K562 (cell line): ENCODE measurements at regions not wholly inside any gene's neighbourhood (a gene's known extent, or its start where the extent isn't known, plus 50 kb on each side); places are given as distances from the start of the nearest gene placed in this dataset.

ENCODE experiments used
- BCL6 ChIP-seq: fragments of 250-450 bp; sonication (Bioruptor Pico); IDR thresholded peaks from 2 replicates; pipeline ENCODE4 v1.4.0; 2020
- CBFA2T3 ChIP-seq: fragments of 450-650 bp; IDR thresholded peaks from 2 replicates; pipeline ENCODE4 v1.6.1; 2017
- DMBX1 ChIP-seq: fragments of 250-450 bp; sonication (Bioruptor Pico); IDR thresholded peaks from 2 replicates; pipeline ENCODE4 v1.8.0; 2022; ENCODE audit warnings: inconsistent platforms, mild to moderate bottlenecking, moderate library complexity, borderline replicate concordance
- HNRNPUL1 ChIP-seq: fragments of 200-400 bp; formaldehyde crosslinking; IDR thresholded peaks from 2 replicates; pipeline ENCODE4 v1.6.1; 2017; ENCODE audit warnings: low read length
- NCOR1 ChIP-seq: fragments of 450-650 bp; IDR thresholded peaks from 2 replicates; pipeline ENCODE4 v1.6.1; 2016; ENCODE audit warnings: mild to moderate bottlenecking, moderate library complexity
- NFRKB ChIP-seq: fragments of 450-650 bp; IDR thresholded peaks from 2 replicates; pipeline ENCODE4 v1.6.1; 2016; ENCODE audit warnings: low read depth
- RBFOX2 ChIP-seq: fragments of 200-400 bp; formaldehyde crosslinking; IDR thresholded peaks from 2 replicates; pipeline ENCODE4 v1.6.1; 2017; ENCODE audit warnings: low read depth, mild to moderate bottlenecking, low read length, moderate library complexity
- STAG1 ChIP-seq: sonication (generic); formaldehyde crosslinking; IDR thresholded peaks from 2 replicates; pipeline ENCODE4 v1.5.0; 2020; ENCODE audit warnings: missing genetic modification reagents, borderline replicate concordance
- ZBTB7A ChIP-seq: IDR thresholded peaks from 2 replicates; pipeline ENCODE4 v1.6.1; 2011; ENCODE audit warnings: low read depth, mild to moderate bottlenecking, low read length, moderate library complexity, borderline replicate concordance; ENCODE audit not compliant: control insufficient read depth
- ZNF518B ChIP-seq: fragments of 250-450 bp; sonication (Bioruptor Pico); IDR thresholded peaks from 2 replicates; pipeline ENCODE4 v1.5.0; 2021; ENCODE audit warnings: mild to moderate bottlenecking, moderate library complexity
- TF ChIP-seq, protein P1 (sequence below): fragments of 450-650 bp; IDR thresholded peaks from 2 replicates; pipeline ENCODE4 v1.6.1; 2016; ENCODE audit warnings: mild to moderate bottlenecking, moderate library complexity
- TF ChIP-seq, protein P2 (sequence below): fragments of 450-650 bp; formaldehyde crosslinking; IDR thresholded peaks from 2 replicates; pipeline ENCODE4 v1.4.0; 2020; ENCODE audit warnings: mild to moderate bottlenecking, moderate library complexity

DNA sequence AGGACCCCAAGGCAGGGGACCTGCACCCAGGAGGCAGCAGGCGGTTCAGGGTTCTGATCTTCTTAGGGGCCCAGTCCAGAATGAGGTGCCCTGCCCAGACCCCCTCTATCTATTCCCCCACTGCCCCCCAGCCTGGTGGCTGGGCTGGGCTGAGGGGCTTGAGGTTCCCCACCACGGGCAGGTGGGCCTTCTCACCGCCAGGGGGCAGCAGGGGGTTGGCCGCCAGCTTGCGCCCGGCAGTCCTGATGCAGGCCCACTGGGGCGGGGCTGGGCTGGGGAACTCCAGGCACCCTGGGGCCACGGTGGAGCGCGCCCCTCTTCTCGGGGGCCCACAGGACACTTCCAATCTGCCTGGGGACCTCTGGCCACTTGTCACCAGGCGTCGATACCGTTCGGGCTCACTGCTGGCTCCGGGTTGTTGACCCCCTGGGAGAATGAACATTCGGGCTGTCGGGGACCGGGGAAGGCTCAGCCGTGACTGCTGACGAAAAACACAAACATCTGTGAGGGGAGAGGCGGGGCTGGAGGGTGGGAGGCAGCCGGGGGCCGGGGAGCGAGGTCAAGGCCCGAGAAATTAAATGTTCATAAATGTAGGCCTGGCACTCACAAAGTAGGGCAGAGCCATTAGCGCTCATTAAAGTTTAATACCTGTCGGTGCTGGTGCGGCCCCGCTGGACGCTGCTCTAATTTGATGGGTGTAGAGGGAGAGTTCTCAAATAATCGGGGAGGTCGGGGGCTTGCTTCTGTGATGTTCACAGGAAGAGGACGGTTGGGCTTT is 219.3 kb upstream of the GSE1 start (continued):
- TF ChIP-seq, protein P1, sequence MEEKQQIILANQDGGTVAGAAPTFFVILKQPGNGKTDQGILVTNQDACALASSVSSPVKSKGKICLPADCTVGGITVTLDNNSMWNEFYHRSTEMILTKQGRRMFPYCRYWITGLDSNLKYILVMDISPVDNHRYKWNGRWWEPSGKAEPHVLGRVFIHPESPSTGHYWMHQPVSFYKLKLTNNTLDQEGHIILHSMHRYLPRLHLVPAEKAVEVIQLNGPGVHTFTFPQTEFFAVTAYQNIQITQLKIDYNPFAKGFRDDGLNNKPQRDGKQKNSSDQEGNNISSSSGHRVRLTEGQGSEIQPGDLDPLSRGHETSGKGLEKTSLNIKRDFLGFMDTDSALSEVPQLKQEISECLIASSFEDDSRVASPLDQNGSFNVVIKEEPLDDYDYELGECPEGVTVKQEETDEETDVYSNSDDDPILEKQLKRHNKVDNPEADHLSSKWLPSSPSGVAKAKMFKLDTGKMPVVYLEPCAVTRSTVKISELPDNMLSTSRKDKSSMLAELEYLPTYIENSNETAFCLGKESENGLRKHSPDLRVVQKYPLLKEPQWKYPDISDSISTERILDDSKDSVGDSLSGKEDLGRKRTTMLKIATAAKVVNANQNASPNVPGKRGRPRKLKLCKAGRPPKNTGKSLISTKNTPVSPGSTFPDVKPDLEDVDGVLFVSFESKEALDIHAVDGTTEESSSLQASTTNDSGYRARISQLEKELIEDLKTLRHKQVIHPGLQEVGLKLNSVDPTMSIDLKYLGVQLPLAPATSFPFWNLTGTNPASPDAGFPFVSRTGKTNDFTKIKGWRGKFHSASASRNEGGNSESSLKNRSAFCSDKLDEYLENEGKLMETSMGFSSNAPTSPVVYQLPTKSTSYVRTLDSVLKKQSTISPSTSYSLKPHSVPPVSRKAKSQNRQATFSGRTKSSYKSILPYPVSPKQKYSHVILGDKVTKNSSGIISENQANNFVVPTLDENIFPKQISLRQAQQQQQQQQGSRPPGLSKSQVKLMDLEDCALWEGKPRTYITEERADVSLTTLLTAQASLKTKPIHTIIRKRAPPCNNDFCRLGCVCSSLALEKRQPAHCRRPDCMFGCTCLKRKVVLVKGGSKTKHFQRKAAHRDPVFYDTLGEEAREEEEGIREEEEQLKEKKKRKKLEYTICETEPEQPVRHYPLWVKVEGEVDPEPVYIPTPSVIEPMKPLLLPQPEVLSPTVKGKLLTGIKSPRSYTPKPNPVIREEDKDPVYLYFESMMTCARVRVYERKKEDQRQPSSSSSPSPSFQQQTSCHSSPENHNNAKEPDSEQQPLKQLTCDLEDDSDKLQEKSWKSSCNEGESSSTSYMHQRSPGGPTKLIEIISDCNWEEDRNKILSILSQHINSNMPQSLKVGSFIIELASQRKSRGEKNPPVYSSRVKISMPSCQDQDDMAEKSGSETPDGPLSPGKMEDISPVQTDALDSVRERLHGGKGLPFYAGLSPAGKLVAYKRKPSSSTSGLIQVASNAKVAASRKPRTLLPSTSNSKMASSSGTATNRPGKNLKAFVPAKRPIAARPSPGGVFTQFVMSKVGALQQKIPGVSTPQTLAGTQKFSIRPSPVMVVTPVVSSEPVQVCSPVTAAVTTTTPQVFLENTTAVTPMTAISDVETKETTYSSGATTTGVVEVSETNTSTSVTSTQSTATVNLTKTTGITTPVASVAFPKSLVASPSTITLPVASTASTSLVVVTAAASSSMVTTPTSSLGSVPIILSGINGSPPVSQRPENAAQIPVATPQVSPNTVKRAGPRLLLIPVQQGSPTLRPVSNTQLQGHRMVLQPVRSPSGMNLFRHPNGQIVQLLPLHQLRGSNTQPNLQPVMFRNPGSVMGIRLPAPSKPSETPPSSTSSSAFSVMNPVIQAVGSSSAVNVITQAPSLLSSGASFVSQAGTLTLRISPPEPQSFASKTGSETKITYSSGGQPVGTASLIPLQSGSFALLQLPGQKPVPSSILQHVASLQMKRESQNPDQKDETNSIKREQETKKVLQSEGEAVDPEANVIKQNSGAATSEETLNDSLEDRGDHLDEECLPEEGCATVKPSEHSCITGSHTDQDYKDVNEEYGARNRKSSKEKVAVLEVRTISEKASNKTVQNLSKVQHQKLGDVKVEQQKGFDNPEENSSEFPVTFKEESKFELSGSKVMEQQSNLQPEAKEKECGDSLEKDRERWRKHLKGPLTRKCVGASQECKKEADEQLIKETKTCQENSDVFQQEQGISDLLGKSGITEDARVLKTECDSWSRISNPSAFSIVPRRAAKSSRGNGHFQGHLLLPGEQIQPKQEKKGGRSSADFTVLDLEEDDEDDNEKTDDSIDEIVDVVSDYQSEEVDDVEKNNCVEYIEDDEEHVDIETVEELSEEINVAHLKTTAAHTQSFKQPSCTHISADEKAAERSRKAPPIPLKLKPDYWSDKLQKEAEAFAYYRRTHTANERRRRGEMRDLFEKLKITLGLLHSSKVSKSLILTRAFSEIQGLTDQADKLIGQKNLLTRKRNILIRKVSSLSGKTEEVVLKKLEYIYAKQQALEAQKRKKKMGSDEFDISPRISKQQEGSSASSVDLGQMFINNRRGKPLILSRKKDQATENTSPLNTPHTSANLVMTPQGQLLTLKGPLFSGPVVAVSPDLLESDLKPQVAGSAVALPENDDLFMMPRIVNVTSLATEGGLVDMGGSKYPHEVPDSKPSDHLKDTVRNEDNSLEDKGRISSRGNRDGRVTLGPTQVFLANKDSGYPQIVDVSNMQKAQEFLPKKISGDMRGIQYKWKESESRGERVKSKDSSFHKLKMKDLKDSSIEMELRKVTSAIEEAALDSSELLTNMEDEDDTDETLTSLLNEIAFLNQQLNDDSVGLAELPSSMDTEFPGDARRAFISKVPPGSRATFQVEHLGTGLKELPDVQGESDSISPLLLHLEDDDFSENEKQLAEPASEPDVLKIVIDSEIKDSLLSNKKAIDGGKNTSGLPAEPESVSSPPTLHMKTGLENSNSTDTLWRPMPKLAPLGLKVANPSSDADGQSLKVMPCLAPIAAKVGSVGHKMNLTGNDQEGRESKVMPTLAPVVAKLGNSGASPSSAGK, result no peak
- TF ChIP-seq, protein P2, sequence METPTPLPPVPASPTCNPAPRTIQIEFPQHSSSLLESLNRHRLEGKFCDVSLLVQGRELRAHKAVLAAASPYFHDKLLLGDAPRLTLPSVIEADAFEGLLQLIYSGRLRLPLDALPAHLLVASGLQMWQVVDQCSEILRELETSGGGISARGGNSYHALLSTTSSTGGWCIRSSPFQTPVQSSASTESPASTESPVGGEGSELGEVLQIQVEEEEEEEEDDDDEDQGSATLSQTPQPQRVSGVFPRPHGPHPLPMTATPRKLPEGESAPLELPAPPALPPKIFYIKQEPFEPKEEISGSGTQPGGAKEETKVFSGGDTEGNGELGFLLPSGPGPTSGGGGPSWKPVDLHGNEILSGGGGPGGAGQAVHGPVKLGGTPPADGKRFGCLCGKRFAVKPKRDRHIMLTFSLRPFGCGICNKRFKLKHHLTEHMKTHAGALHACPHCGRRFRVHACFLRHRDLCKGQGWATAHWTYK (CRISPR knock-in tag), result no peak
- TF ChIP-seq DMBX1 (CRISPR knock-in tag) (no peak), ZBTB7A (peak; percentile 98), BCL6 (CRISPR knock-in tag) (no peak), CBFA2T3 (no peak), HNRNPUL1 (no peak), ZNF518B (no peak), NFRKB (no peak), RBFOX2 (no peak), STAG1 (peak; percentile 67), NCOR1 (no peak)
